B cell (primary cell): ENCODE measurements at regions not wholly inside any gene's neighbourhood (a gene's known extent, or its start where the extent isn't known, plus 50 kb on each side); places are given as distances from the start of the nearest gene placed in this dataset.

Experiments used
- EZH2 ChIP-seq: IDR thresholded peaks from 2 replicates; pipeline ENCODE4 v1.6.1; 2012; ENCODE audit warnings: borderline replicate concordance, low read depth, mild to moderate bottlenecking, moderate library complexity, low read length; ENCODE audit not compliant: insufficient read depth, poor library complexity, severe bottlenecking
- TF ChIP-seq, protein P1 (sequence below): fragments of 200-600 bp; IDR thresholded peaks from one replicate; pipeline ENCODE4 v1.8.0; 2022; ENCODE audit warnings: antibody characterized with exemption, mild to moderate bottlenecking

GRCh38 chr6:113120224-113120581, 736.9 kb upstream of the MARCKS start:
- TF ChIP-seq, protein P1, sequence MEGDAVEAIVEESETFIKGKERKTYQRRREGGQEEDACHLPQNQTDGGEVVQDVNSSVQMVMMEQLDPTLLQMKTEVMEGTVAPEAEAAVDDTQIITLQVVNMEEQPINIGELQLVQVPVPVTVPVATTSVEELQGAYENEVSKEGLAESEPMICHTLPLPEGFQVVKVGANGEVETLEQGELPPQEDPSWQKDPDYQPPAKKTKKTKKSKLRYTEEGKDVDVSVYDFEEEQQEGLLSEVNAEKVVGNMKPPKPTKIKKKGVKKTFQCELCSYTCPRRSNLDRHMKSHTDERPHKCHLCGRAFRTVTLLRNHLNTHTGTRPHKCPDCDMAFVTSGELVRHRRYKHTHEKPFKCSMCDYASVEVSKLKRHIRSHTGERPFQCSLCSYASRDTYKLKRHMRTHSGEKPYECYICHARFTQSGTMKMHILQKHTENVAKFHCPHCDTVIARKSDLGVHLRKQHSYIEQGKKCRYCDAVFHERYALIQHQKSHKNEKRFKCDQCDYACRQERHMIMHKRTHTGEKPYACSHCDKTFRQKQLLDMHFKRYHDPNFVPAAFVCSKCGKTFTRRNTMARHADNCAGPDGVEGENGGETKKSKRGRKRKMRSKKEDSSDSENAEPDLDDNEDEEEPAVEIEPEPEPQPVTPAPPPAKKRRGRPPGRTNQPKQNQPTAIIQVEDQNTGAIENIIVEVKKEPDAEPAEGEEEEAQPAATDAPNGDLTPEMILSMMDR, result no peak
- TF ChIP-seq EZH2, result no peak
